Gastrocnemius medialis (tissue), 4 donors: ENCODE measurements at regions not wholly inside any gene's neighbourhood (a gene's known extent, or its start where the extent isn't known, plus 50 kb on each side); places are given as distances from the start of the nearest gene placed in this dataset.

ENCODE experiments used
- CTCF ChIP-seq, 5 experiments: fragments of 450-650 bp in 3 of 5; fragments of 200-600 bp in 2 of 5; sonication (generic) in 2 of 5; IDR thresholded peaks in 4 of 5; conservative IDR thresholded peaks in 1 of 5; 1 replicate in 4 of 5; 2 replicates in 1 of 5; pipeline ENCODE4 v1.5.1; 2016 to 2019; ENCODE audit warnings: antibody characterized with exemption in 5 of 5, mild to moderate bottlenecking in 3 of 5, moderate library complexity in 3 of 5
- POLR2A ChIP-seq, 2 donors: fragments of 450-650 bp; IDR thresholded peaks; one replicate each; pipeline ENCODE4 v1.6.1; 2017; ENCODE audit warnings: antibody characterized with exemption in 2 of 2, mild to moderate bottlenecking in 2 of 2, moderate library complexity in 2 of 2

- TF ChIP-seq CTCF (IDR thresholded peaks at IDR 0.05 in 4 of 5, conservative IDR thresholded peaks at IDR 0.05 in 1 of 5): no peak
- TF ChIP-seq POLR2A (IDR thresholded peaks at IDR 0.05): no peak
These were observed 109.4 kb downstream of the TMEM26 start for GRCh38 chr10:61343796-61344195.
